ENCODE measurements at regions not wholly inside any gene's neighbourhood (a gene's known extent, or its start where the extent isn't known, plus 50 kb on each side); places are given as distances from the start of the nearest gene placed in this dataset.

- DNase-seq (ENCODE audit: low read depth) = no peak
Measured at GRCh38 chr2:105593221-105593967, 151.3 kb upstream of the NCK2 start.

GRCh38 chr2:105592288-105592687 lies 152.4 kb upstream of the NCK2 start:
- no peak for DNase-seq (ENCODE audit: low read depth)

- DNase-seq (ENCODE audit: low read depth) = no peak
Measured at GRCh38 chr2:105590780-105591660, 153.7 kb upstream of the NCK2 start.

GRCh38 chr2:105588581-105588980 lies 156.1 kb upstream of the NCK2 start:
- DNase-seq (ENCODE audit: low read depth) = no peak

- no peak for DNase-seq (ENCODE audit: low read depth)
Measured at GRCh38 chr2:105587637-105588036, 157.1 kb upstream of the NCK2 start.

- DNase-seq (ENCODE audit: low read depth) = no peak
Measured at GRCh38 chr2:105584435-105585010, 160.2 kb upstream of the NCK2 start.

- no peak for DNase-seq (ENCODE audit: low read depth)
Measured at GRCh38 chr2:105582952-105583660, 161.6 kb upstream of the NCK2 start.

- no peak for DNase-seq (ENCODE audit: low read depth)
Measured at GRCh38 chr2:105581555-105581944, 163.2 kb upstream of the NCK2 start.

- no peak for DNase-seq (ENCODE audit: low read depth)
Measured at GRCh38 chr2:105580870-105581554, 163.7 kb upstream of the NCK2 start.

GRCh38 chr2:105580216-105580615 lies 164.5 kb upstream of the NCK2 start:
- no peak for DNase-seq (ENCODE audit: low read depth)

GRCh38 chr2:105578166-105578565 lies 166.5 kb upstream of the NCK2 start:
- no peak for DNase-seq (ENCODE audit: low read depth)

- DNase-seq (ENCODE audit: low read depth) = no peak
Measured at GRCh38 chr2:105577762-105578161, 166.9 kb upstream of the NCK2 start.

- no peak for DNase-seq (ENCODE audit: low read depth)
Measured at GRCh38 chr2:105576440-105577241, 168.1 kb upstream of the NCK2 start.

- DNase-seq (ENCODE audit: low read depth) = no peak
Measured at GRCh38 chr2:105576050-105576439, 168.7 kb upstream of the NCK2 start.

- DNase-seq (ENCODE audit: low read depth) = no peak
Measured at GRCh38 chr2:105575499-105576025, 169.2 kb upstream of the NCK2 start.

GRCh38 chr2:105574796-105575344 lies 169.8 kb upstream of the NCK2 start:
- DNase-seq (ENCODE audit: low read depth) = no peak

GRCh38 chr2:105573910-105574655 lies 170.6 kb upstream of the NCK2 start:
- no peak for DNase-seq (ENCODE audit: low read depth)

- no peak for DNase-seq (ENCODE audit: low read depth)
Measured at GRCh38 chr2:105573490-105573889, 171.2 kb upstream of the NCK2 start.

- no peak for DNase-seq (ENCODE audit: low read depth)
Measured at GRCh38 chr2:105571445-105571987, 172.7 kb upstream of the FHL2 start.
